HG02885 (cell line): ENCODE measurements at regions not wholly inside any gene's neighbourhood (a gene's known extent, or its start where the extent isn't known, plus 50 kb on each side); places are given as distances from the start of the nearest gene placed in this dataset.
"Not testable (repeated sequence)": the region's sequence is repeated elsewhere in the genome, so short reads cannot be mapped to it uniquely, and the experiment has no call there.

Experiments used
- ATAC-seq: cut with Tn5 transposase; IDR thresholded peaks from one replicate; pipeline ENCODE4 v1.9.1; 2021; ENCODE audit warnings: mild to moderate bottlenecking; ENCODE audit not compliant: unreplicated experiment, poor library complexity

DNA sequence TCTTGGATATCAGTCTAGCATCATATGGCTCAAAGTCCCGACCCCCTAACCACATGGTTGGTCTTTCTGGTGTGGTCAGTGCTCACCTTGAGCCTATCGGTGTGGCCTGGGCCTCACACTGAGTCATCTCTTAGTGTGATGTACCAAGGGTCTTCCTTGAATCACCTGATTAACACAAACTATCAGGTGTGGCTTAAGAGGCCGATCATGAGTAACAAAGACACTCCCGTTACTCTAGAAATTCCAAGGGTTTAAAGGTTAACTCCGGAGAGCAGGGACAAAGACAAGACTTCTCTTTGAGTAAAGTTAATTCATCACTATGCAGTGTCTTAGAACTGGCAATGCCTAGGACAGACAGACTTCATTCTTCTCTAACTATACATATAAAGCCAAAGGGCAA, 52.3 kb upstream of the ARMC3 start:
- ATAC-seq: no peak

DNA sequence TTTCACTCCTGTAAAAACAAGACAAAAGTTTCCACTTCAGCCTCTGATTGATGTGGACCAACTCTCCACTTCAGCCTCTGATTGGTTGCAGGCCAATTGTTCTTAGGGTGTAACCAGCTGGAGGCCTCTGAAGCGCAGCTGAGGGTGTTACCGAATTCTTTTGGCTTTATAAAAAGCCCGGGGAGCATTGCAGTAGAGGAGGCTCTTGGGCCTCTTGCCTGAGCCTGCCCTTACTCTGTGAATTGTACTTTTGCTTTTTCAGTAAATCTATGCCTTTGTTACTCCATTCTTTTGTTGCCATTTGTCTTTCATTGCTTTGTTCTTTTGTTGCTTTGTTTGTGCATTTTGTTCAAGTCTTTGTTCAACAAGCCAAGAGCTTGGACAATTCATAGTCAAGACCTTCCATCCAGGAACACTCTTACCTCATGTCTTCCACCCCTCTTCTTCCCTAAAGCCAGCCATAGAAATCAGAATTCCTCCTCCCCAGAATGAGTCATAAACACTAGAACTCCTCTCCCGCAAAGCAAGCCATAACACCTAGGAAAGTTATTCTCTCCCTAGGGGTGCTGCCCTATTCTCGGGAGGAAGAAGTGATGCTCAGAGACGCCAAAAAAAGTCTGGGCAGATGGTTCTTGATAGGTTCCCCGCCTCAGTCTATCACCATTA, 53.5 kb upstream of the ARMC3 start:
- ATAC-seq: no peak

DNA sequence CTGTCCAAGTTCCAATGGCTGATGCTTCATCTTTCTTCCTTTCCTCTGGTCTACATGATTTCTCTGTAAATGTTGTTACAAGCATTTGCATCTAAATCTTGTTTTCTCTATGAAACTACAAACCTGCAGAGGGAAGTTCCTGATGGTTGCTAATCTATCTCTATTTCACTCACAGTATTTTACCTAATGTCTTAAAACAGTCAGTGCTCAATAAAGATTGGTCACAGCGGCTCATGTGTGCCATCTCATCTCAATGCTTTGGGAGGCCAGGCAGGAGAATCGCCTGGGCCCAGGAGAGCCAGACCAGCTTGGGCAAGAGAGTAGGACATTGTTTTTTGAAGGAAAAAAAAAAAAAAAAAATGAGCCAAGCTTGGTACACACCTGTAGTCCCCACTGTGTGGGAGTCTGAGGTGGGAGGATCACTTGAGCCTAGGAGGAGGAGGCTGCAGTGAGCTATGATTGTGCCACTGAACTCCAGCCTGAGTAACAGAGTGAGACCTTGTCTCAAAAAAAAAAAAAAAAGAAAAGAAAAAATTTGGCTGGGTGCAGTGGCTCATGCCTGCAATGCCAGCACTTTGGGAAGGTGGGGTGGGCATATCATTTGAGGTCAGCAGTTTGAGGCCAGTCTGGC, 71.3 kb upstream of the ARMC3 start:
- ATAC-seq: no peak

DNA sequence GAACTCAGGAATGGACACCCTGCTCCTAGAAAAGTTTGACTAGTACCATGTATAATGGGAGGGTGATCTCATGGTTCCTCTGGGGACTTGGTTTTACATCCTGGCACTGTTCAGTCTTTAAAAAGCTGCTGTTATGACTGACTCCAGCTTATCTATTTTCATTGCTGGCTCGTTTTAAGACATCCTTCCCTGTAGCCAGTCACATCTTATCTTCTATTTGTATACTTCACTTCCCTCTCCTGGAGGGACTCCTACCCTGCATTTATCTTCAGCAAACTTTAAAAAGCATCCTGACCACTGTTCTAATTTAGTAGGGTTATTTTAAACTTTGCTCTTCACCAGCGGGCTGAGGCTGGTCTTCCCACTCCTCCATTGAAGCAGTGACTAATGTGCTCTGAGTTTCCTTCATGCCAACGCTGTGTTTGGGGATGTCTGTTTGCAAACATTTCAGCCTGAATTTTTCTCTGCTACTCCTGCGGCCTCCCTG, 72.9 kb upstream of the ARMC3 start:
- no peak for ATAC-seq

GRCh38 chr10:22853906-22854447, 73.9 kb upstream of the ARMC3 start:
- no peak for ATAC-seq

- no peak for ATAC-seq
Observed at GRCh38 chr10:22852712-22853353, 75.0 kb upstream of the ARMC3 start.

GRCh38 chr10:22851865-22852239, 76.0 kb upstream of the ARMC3 start:
- no peak for ATAC-seq

- no peak for ATAC-seq
Observed at GRCh38 chr10:22850541-22850940, 77.3 kb upstream of the ARMC3 start.

- no peak for ATAC-seq
Observed at GRCh38 chr10:22849077-22849805, 78.6 kb upstream of the ARMC3 start.

- ATAC-seq: no peak
Observed at GRCh38 chr10:22848509-22848908, 79.3 kb upstream of the ARMC3 start.

DNA sequence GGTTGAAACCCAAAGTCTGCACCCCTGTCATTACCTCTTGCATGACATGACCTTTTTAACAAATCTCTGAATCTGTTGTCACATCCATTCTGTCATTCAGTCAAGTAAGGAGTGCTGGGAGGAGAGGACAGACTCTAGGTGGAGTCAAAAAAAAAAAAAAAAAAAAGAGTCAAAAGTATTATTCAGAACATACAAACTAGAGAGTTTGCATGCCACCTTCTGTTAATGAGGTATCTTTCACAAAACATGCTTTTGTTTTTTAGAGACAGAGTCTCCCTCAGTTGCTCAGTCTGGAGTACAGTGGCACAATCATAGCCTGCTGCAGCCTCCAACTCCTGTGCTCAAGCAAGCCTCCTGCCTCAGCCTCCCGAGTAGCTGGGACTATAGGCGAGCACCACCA, 81.6 kb upstream of the ARMC3 start:
- ATAC-seq: no peak

- no peak for ATAC-seq
Observed at GRCh38 chr10:22839639-22840038, 88.2 kb upstream of the ARMC3 start.

DNA sequence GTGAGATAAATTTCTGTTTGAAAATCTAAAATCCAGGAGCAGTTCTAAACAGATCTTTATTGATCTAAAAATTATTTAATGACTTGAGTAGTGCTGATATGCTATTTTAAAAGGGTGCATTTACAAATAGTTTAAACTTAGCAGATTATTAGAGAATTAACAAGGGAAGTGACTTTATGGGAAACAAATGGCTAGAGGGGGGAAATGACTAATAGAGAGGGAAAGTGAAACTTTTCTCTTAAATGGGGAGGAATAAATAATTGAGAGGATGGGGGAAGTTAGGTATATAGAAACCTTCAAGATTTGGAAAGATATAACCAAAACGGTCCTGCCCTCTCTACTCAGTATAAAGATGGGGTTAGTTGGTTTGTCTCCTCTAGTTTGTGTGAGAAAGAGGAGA, 90.1 kb upstream of the ARMC3 start:
- no peak for ATAC-seq

DNA sequence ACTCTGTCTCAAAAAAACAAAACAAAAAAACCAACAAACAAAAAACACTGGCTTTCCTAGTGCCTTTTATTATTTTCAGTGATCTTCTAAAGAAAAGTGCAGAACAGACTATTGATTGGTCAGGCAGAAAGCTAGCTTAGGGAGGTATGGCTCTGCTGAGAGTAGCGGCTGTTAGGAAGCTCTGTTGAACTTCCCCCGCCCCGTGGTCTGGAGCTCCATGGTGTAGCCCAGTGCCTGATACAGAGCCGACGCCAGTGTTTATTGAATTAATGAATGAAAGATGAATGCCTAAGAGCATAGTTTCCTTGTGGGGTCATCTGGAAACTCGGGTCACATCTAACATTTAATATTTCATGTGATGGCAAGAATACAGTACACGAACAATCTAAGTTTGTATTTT, 90.5 kb upstream of the ARMC3 start:
- ATAC-seq: no peak

DNA sequence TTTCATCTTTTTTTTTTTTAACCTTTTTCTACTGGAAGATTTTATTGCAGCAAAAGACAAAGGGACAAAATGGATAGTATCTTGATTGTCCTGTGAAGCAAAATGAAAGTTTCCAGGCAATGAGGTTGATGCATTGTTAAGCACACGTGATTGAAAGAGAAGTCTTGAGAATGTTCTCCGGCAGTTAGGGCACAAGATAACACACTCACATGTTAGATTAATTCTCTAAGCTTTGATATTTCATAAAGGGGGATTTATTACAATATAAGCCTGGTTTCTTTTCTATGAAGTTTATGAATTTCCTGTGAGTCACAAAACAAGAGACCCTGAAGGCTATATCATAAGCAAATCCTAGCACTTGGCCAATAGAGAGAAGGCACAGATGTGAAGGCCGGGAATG, 93.4 kb upstream of the ARMC3 start:
- ATAC-seq: no peak

GRCh38 chr10:22833781-22834180, 94.1 kb upstream of the ARMC3 start:
- ATAC-seq: no peak

DNA sequence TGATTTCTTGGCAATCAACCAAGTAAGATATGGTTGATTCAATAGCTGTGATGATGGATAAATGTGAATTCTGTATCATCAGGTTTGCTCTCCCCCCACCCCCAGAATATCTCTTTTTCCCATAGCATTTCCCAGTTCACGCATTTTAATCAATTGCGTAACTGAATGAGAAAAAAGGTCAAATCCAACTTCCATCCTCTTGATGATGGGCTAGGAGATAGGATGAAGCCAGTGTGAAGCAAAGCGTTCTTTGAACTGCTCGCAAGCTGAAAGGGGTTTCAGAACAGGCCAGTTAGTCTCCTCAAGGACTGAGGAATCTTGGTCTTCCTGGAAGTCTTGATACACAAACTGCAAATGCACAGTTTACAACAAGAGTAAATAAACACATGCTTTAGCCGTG, 94.5 kb upstream of the ARMC3 start:
- ATAC-seq: no peak

DNA sequence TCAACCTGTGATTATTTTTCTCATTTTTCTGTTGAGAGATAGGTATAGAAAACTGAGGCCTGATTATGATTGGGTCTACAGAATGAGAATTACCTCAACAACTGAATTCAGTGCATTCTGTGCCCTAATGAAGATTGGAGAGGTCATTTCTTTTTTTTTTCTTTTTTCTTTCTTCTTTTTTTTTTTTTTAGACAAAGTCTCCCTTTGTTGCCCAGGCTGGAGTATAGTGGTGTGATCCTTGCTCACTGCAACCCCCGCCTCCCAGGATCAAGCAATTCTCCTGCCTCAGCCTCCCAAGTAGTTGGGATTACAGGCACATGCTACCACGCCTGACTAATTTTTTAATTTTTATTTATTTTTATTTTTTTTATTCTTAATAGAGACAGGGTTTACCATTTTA, 95.0 kb upstream of the ARMC3 start:
- no peak for ATAC-seq

- no peak for ATAC-seq
Observed at GRCh38 chr10:22832066-22832602, 95.7 kb upstream of the ARMC3 start.

GRCh38 chr10:22831586-22831985, 96.3 kb upstream of the ARMC3 start:
- no peak for ATAC-seq

GRCh38 chr10:22828712-22829111, 99.1 kb upstream of the ARMC3 start:
- not testable (repeated sequence) for ATAC-seq
